ENCODE measurements at regions not wholly inside any gene's neighbourhood (a gene's known extent, or its start where the extent isn't known, plus 50 kb on each side); places are given as distances from the start of the nearest gene placed in this dataset.

GRCh38 chr14:106308839-106309389 is 782.5 kb downstream of the TMEM121 start:
- TF ChIP-seq EZH2 (IDR thresholded peaks at IDR 0.05; ENCODE audit: insufficient read depth, poor library complexity, severe bottlenecking) (no peak), EZH2phosphoT487 (IDR thresholded peaks at IDR 0.05; ENCODE audit: insufficient read depth, low read depth) (no peak)
